ENCODE measurements at regions not wholly inside any gene's neighbourhood (a gene's known extent, or its start where the extent isn't known, plus 50 kb on each side); places are given as distances from the start of the nearest gene placed in this dataset.
"Not testable (repeated sequence)": the region's sequence is repeated elsewhere in the genome, so short reads cannot be mapped to it uniquely, and the experiment has no call there.

GRCh38 chr2:89610927-89611515 is 919.5 kb downstream of the RPIA start:
- not testable (repeated sequence) for TF ChIP-seq POLR2AphosphoS5 (IDR thresholded peaks at IDR 0.05; ENCODE audit: borderline replicate concordance, low read depth, low read length); EZH2 (IDR thresholded peaks at IDR 0.05)

Measured in SK-N-MC (cell line).